Iris pigment epithelial cell (primary cell): ENCODE measurements at regions not wholly inside any gene's neighbourhood (a gene's known extent, or its start where the extent isn't known, plus 50 kb on each side); places are given as distances from the start of the nearest gene placed in this dataset.
"Not testable (repeated sequence)": the region's sequence is repeated elsewhere in the genome, so short reads cannot be mapped to it uniquely, and the experiment has no call there.

Experiments
- DNase-seq: peaks from one replicate; pipeline ENCODE4 v3.0.0-alpha.2; 2011; ENCODE audit warnings: low read depth

GRCh38 chr13:89486065-89486464 lies 1814.9 kb downstream of the SLITRK5 start:
- DNase-seq = no peak

- no peak for DNase-seq
Observed at GRCh38 chr13:89486709-89487108, 1815.5 kb downstream of the SLITRK5 start.

- DNase-seq = peak; percentile 62
Observed at GRCh38 chr13:89490661-89491060, 1819.5 kb downstream of the SLITRK5 start.

- no peak for DNase-seq
Observed at GRCh38 chr13:89496478-89496877, 1825.3 kb downstream of the SLITRK5 start.

GRCh38 chr13:89497658-89498057 lies 1826.5 kb downstream of the SLITRK5 start:
- DNase-seq = no peak

GRCh38 chr13:89502286-89502685 lies 1831.1 kb downstream of the SLITRK5 start:
- no peak for DNase-seq

GRCh38 chr13:89514534-89515312 lies 1832.8 kb upstream of the MIR17HG start:
- peak; percentile 84 for DNase-seq

- no peak for DNase-seq
Observed at GRCh38 chr13:89515948-89516347, 1831.5 kb upstream of the MIR17HG start.

GRCh38 chr13:89518289-89519077 lies 1829.0 kb upstream of the MIR17HG start:
- DNase-seq = no peak

GRCh38 chr13:89520468-89520867 lies 1827.0 kb upstream of the MIR17HG start:
- DNase-seq = no peak

GRCh38 chr13:89521672-89522071 lies 1825.8 kb upstream of the MIR17HG start:
- not testable (repeated sequence) for DNase-seq

GRCh38 chr13:89541091-89542030 lies 1806.1 kb upstream of the MIR17HG start:
- no peak for DNase-seq

- DNase-seq = peak; percentile 15
Observed at GRCh38 chr13:89550938-89551337, 1796.5 kb upstream of the MIR17HG start.

- no peak for DNase-seq
Observed at GRCh38 chr13:89554801-89555200, 1792.7 kb upstream of the MIR17HG start.

- DNase-seq = no peak
Observed at GRCh38 chr13:89565476-89566100, 1781.9 kb upstream of the MIR17HG start.

- no peak for DNase-seq
Observed at GRCh38 chr13:89567025-89567424, 1780.5 kb upstream of the MIR17HG start.

- DNase-seq = peak; percentile 37
Observed at GRCh38 chr13:89568276-89568675, 1779.2 kb upstream of the MIR17HG start.

- no peak for DNase-seq
Observed at GRCh38 chr13:89568746-89569145, 1778.7 kb upstream of the MIR17HG start.

GRCh38 chr13:89571676-89572075 lies 1775.8 kb upstream of the MIR17HG start:
- DNase-seq = no peak

GRCh38 chr13:89574077-89574476 lies 1773.4 kb upstream of the MIR17HG start:
- no peak for DNase-seq

GRCh38 chr13:89577301-89577700 lies 1770.2 kb upstream of the MIR17HG start:
- no peak for DNase-seq
